ENCODE measurements at regions not wholly inside any gene's neighbourhood (a gene's known extent, or its start where the extent isn't known, plus 50 kb on each side); places are given as distances from the start of the nearest gene placed in this dataset.

DNA sequence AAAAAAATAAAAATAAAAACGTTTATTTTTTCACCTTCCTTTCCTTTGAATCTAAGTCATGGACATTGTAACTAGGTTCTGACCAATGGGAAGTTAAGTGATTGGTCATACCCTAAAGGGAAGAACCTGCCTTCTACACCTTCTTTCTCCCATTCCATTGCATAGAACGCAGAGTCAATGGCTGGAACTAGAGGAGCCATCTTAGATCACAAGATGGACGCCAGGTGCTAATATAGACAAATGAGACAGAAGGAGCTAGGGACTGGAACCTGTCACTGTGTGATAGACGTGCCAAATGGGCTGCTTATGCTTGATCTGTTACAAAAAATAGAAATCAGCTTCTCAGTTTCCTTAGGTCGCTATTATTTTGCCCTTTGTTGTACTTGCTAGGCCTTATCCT lies 606.6 kb downstream of the MED13L start:
- Histone ChIP-seq H3K4me2 (no peak overlapping the region), H3K4me3 (no peak overlapping the region), H3K9me3 (peaks cover 18% of the 10 kb centered on the region), H3K27ac (no peak overlapping the region), H3K4me1 (no peaks in the 10 kb centered on the region)
- ChIA-PET POLR2A (no interaction called here), CTCF (no interaction called here)
- FAIRE-seq: no peak
- TF ChIP-seq TFCP2L1 (CRISPR knock-in tag; IDR thresholded peaks at IDR 0.05) (no peak), RAD21 (conservative IDR thresholded peaks at IDR 0.05 in 1 of 2, IDR thresholded peaks at IDR 0.05 in 1 of 2) (no peak), MAFK (IDR thresholded peaks at IDR 0.05; ENCODE audit: partially characterized antibody) (no peak), HDAC2 (IDR thresholded peaks at IDR 0.05) (no peak)
- no peak for DNase-seq (ENCODE audit: low read depth in 1 of 2, low spot score in 1 of 2)
- ATAC-seq: no peak
- 9% methylated on average over 5 of the region's 5 CpGs for WGBS (ENCODE audit: missing lambda C conversion rate)

DNA sequence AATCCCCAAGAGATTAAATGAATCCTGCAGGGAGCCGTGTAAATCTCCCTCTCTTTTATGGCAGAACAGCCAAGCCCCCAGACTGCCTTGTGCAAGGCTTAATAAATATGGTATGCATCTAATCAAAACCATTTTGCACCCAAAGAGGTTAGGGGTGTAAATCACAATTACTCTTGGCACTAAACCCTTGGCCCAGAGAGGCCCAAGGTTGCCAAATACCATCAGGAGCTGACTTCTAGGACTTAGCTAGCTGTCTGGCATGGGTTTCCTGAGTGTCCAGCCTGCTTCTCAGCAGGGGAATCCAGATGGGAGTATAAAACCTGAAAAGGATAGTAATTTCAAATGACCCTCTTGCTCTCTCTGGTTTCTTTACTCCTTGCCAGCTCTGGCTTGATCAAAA lies 610.4 kb downstream of the MED13L start:
- Histone ChIP-seq H3K27ac (no peak overlapping the region), H3K4me3 (no peak overlapping the region), H3K4me1 (no peaks in the 10 kb centered on the region), H3K9me3 (peaks cover under 1% of the 10 kb centered on the region; the same call in 2 of the 3 replicates), H3K4me2 (no peak overlapping the region)
- WGBS (ENCODE audit: missing lambda C conversion rate): 10% methylated on average over 1 of the region's 1 CpG
- ChIA-PET POLR2A (no interaction called here), CTCF (interaction anchor here (0.6 to 1.5 kb wide), 2 partner anchors 12 to 343 kb away, joined by 3 read pairs; no protein-coding TSS in a partner anchor)
- ATAC-seq (no peak), FAIRE-seq (no peak), DNase-seq (ENCODE audit: low read depth in 1 of 2, low spot score in 1 of 2) (no peak)
- TF ChIP-seq ZFP36 (IDR thresholded peaks at IDR 0.05; ENCODE audit: borderline replicate concordance, partially characterized antibody) (no peak), MAX (IDR thresholded peaks at IDR 0.05) (no peak), MAZ (IDR thresholded peaks at IDR 0.05; ENCODE audit: borderline replicate concordance, low read depth, low read length) (no peak), JUNB (IDR thresholded peaks at IDR 0.05) (no peak), CHD2 (IDR thresholded peaks at IDR 0.05; ENCODE audit: low read length, partially characterized antibody) (no peak), NR3C1 (IDR thresholded peaks at IDR 0.05) (no peak), E2F6 (IDR thresholded peaks at IDR 0.05; ENCODE audit: borderline replicate concordance, low read depth) (no peak), HDAC2 (IDR thresholded peaks at IDR 0.05) (no peak), HEYL (CRISPR knock-in tag; IDR thresholded peaks at IDR 0.05) (no peak), ZSCAN20 (CRISPR knock-in tag; IDR thresholded peaks at IDR 0.05) (no peak), HOXB13 (CRISPR knock-in tag; IDR thresholded peaks at IDR 0.05; ENCODE audit: low read depth) (no peak), RARB (CRISPR knock-in tag; IDR thresholded peaks at IDR 0.05) (no peak), RFX5 (IDR thresholded peaks at IDR 0.05) (no peak), TFCP2L1 (CRISPR knock-in tag; IDR thresholded peaks at IDR 0.05) (no peak), PBX3 (IDR thresholded peaks at IDR 0.05) (no peak), SREBF2 (IDR thresholded peaks at IDR 0.05) (no peak), ATOH8 (CRISPR knock-in tag; IDR thresholded peaks at IDR 0.05; ENCODE audit: low read depth) (no peak), RCOR1 (IDR thresholded peaks at IDR 0.05; ENCODE audit: low read depth, low read length) (no peak), KDM1A (IDR thresholded peaks at IDR 0.05; ENCODE audit: low read depth) (no peak)
- TF ChIP-seq, protein P1, sequence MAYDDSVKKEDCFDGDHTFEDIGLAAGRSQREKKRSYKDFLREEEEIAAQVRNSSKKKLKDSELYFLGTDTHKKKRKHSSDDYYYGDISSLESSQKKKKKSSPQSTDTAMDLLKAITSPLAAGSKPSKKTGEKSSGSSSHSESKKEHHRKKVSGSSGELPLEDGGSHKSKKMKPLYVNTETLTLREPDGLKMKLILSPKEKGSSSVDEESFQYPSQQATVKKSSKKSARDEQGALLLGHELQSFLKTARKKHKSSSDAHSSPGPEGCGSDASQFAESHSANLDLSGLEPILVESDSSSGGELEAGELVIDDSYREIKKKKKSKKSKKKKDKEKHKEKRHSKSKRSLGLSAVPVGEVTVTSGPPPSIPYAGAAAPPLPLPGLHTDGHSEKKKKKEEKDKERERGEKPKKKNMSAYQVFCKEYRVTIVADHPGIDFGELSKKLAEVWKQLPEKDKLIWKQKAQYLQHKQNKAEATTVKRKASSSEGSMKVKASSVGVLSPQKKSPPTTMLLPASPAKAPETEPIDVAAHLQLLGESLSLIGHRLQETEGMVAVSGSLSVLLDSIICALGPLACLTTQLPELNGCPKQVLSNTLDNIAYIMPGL (CRISPR knock-in tag; IDR thresholded peaks at IDR 0.05; ENCODE audit: borderline replicate concordance): no peak

All from A549 (cell line).